ENCODE measurements at regions not wholly inside any gene's neighbourhood (a gene's known extent, or its start where the extent isn't known, plus 50 kb on each side); places are given as distances from the start of the nearest gene placed in this dataset.

GRCh38 chr20:37636212-37636975, 57.4 kb upstream of the CTNNBL1 start:
- Histone ChIP-seq H3K4me2 (no peak overlapping the region), H3K4me1 (no peaks in the 10 kb centered on the region), H3K9me3 (peaks cover 25% of the 10 kb centered on the region; the same call in 2 of the 3 replicates), H3K4me3 (no peak overlapping the region), H3K27ac (no peak overlapping the region)
- POLR2A ChIA-PET = no interaction called here
- no peak for TF ChIP-seq ZNF302 (CRISPR knock-in tag; IDR thresholded peaks at IDR 0.05)
- TF ChIP-seq SMC3 (IDR thresholded peaks at IDR 0.05) = no peak
- no peak for TF ChIP-seq MAX (IDR thresholded peaks at IDR 0.05)
- TF ChIP-seq RFX5 (IDR thresholded peaks at IDR 0.05) = no peak
- TF ChIP-seq PBX3 (IDR thresholded peaks at IDR 0.05) = no peak
- TF ChIP-seq, protein P1, sequence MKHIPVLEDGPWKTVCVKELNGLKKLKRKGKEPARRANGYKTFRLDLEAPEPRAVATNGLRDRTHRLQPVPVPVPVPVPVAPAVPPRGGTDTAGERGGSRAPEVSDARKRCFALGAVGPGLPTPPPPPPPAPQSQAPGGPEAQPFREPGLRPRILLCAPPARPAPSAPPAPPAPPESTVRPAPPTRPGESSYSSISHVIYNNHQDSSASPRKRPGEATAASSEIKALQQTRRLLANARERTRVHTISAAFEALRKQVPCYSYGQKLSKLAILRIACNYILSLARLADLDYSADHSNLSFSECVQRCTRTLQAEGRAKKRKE (CRISPR knock-in tag; IDR thresholded peaks at IDR 0.05; ENCODE audit: low read depth) = no peak
- FAIRE-seq = no peak
- 40% methylated on average over 13 of the region's 14 CpGs for WGBS (ENCODE audit: missing lambda C conversion rate)
- CTCF ChIA-PET = no interaction called here
- no peak for DNase-seq (ENCODE audit: low read depth in 1 of 2, low spot score in 1 of 2)
- no peak for ATAC-seq

- ATAC-seq = no peak
- CTCF ChIA-PET = interaction anchor here (1.0 to 1.1 kb wide), 3 partner anchors 15 to 27 kb away, joined by 3 to 5 read pairs (median 4); no protein-coding TSS in a partner anchor
- peaks cover 25% of the 10 kb centered on the region for H3K9me3 ChIP-seq
- H3K4me1 ChIP-seq = no peaks in the 10 kb centered on the region
- TF ChIP-seq NR3C1 (IDR thresholded peaks at IDR 0.05) (no peak), ZC3H11A (IDR thresholded peaks at IDR 0.05) (no peak), MYC (IDR thresholded peaks at IDR 0.05; ENCODE audit: borderline replicate concordance, low read length) (no peak), ESRRA (IDR thresholded peaks at IDR 0.05; ENCODE audit: borderline replicate concordance, low read length) (no peak), MAX (IDR thresholded peaks at IDR 0.05) (no peak), ZSCAN20 (CRISPR knock-in tag; IDR thresholded peaks at IDR 0.05) (no peak), JUN (IDR thresholded peaks at IDR 0.05) (no peak), MAFK (IDR thresholded peaks at IDR 0.05; ENCODE audit: partially characterized antibody) (no peak)
- TF ChIP-seq, protein P1 (CRISPR knock-in tag; IDR thresholded peaks at IDR 0.05; ENCODE audit: low read depth) = no peak
- TF ChIP-seq, protein P2, sequence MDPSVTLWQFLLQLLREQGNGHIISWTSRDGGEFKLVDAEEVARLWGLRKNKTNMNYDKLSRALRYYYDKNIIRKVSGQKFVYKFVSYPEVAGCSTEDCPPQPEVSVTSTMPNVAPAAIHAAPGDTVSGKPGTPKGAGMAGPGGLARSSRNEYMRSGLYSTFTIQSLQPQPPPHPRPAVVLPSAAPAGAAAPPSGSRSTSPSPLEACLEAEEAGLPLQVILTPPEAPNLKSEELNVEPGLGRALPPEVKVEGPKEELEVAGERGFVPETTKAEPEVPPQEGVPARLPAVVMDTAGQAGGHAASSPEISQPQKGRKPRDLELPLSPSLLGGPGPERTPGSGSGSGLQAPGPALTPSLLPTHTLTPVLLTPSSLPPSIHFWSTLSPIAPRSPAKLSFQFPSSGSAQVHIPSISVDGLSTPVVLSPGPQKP (IDR thresholded peaks at IDR 0.05; ENCODE audit: low read depth, low read length) = no peak
- POLR2A ChIA-PET = no interaction called here
- WGBS (ENCODE audit: missing lambda C conversion rate) = 43% methylated on average over 3 of the region's 3 CpGs
- DNase-seq (ENCODE audit: low read depth in 1 of 2, low spot score in 1 of 2) = no peak
- H3K4me2 ChIP-seq = no peak overlapping the region
- H3K27ac ChIP-seq = no peak overlapping the region
- FAIRE-seq = no peak
- H3K4me3 ChIP-seq = no peak overlapping the region
Observed at GRCh38 chr20:37630993-37631392, 62.8 kb upstream of the CTNNBL1 start.

GRCh38 chr20:37630166-37630565, 63.7 kb upstream of the CTNNBL1 start:
- DNase-seq (ENCODE audit: low read depth in 1 of 2, low spot score in 1 of 2) = no peak
- TF ChIP-seq ZC3H11A (IDR thresholded peaks at IDR 0.05) = no peak
- TF ChIP-seq HOXB13 (CRISPR knock-in tag; IDR thresholded peaks at IDR 0.05; ENCODE audit: low read depth) = no peak
- no peak for TF ChIP-seq ZFP36 (IDR thresholded peaks at IDR 0.05; ENCODE audit: borderline replicate concordance, partially characterized antibody)
- TF ChIP-seq NPAS2 (CRISPR knock-in tag; IDR thresholded peaks at IDR 0.05; ENCODE audit: borderline replicate concordance) = no peak
- FAIRE-seq = no peak
- WGBS (ENCODE audit: missing lambda C conversion rate) = 20% methylated on average over 2 of the region's 2 CpGs
- ChIA-PET POLR2A (no interaction called here), CTCF (interaction anchor here (1.0 to 1.1 kb wide), 3 partner anchors 12 to 28 kb away, joined by 3 to 5 read pairs (median 4); no protein-coding TSS in a partner anchor)
- Histone ChIP-seq H3K27ac (no peak overlapping the region), H3K4me1 (no peaks in the 10 kb centered on the region), H3K9me3 (peaks cover 19% of the 10 kb centered on the region), H3K4me2 (no peak overlapping the region), H3K4me3 (no peak overlapping the region)
- no peak for ATAC-seq
